Vagina (tissue), 2 donors: ENCODE measurements at regions not wholly inside any gene's neighbourhood (a gene's known extent, or its start where the extent isn't known, plus 50 kb on each side); places are given as distances from the start of the nearest gene placed in this dataset. TPM values are rescaled to one million over a fixed set of nuclear protein-coding genes. Genes with fewer than 3 reads are reported as not detected.

Experiments
- DNase-seq, 2 donors: peaks; one replicate each; pipeline ENCODE4 v3.0.0-alpha.2; 2017; ENCODE audit errors: extremely low spot score in 2 of 2
- H3K27ac ChIP-seq: fragments of 200-600 bp; sonication (generic); one replicate; pipeline ENCODE4 v1.5.1; 2019
- H3K27me3 ChIP-seq: fragments of 200-600 bp; sonication (generic); one replicate; pipeline ENCODE4 v1.5.1; 2019
- H3K36me3 ChIP-seq, 2 donors: fragments of 200-600 bp; sonication (generic); one replicate each; pipeline ENCODE4 v1.5.1; 2017 to 2019
- H3K4me1 ChIP-seq: fragments of 200-600 bp; sonication (generic); one replicate; pipeline ENCODE4 v1.5.1; 2019
- H3K4me3 ChIP-seq, 2 donors: fragments of 200-600 bp; sonication (generic); 1 replicate in 1 of 2; 2 replicates in 1 of 2; pipeline ENCODE4 v1.5.1; 2016 to 2019
- H3K9me3 ChIP-seq: fragments of 200-600 bp; sonication (generic); one replicate; pipeline ENCODE4 v1.5.1; 2019
- CTCF ChIP-seq, 3 experiments: fragments of 450-650 bp in 2 of 3; fragments of 200-600 bp in 1 of 3; sonication (generic) in 1 of 3; IDR thresholded peaks; one replicate each; pipeline ENCODE4 v1.5.1; 2017 to 2019; ENCODE audit warnings: antibody characterized with exemption in 3 of 3, mild to moderate bottlenecking in 2 of 3, moderate library complexity in 2 of 3
- POLR2A ChIP-seq, 2 donors: fragments of 450-650 bp; IDR thresholded peaks; one replicate each; pipeline ENCODE4 v1.6.1; 2017; ENCODE audit warnings: antibody characterized with exemption in 2 of 2, mild to moderate bottlenecking in 2 of 2, moderate library complexity in 2 of 2
- POLR2AphosphoS5 ChIP-seq, 2 donors: sonication (generic); formaldehyde crosslinking; IDR thresholded peaks; one replicate each; pipeline ENCODE4 v1.9.0; 2017; ENCODE audit warnings: antibody characterized with exemption in 2 of 2, mild to moderate bottlenecking in 2 of 2, low read depth in 1 of 2; ENCODE audit not compliant: insufficient read depth in 1 of 2
- intact Hi-C: fragments of 100-400 bp; cut with DNase I; formaldehyde crosslinking; loops from one replicate; pipeline ENCODE4 v1.15.1; 2023
- microRNA-seq: library from miRNA; unstranded; fragments of <30 nt; microRNA quantifications from one replicate; pipeline ENCODE4, GENCODE V29; 2017; ENCODE audit warnings: borderline number of aligned reads, borderline replicate concordance
- small RNA-seq: library from RNA; depleted of rRNA; stranded (forward); fragments of <200 nt; gene quantifications from one replicate; pipeline ENCODE3, GENCODE V24; 2016

- intact Hi-C loops = no loop called here
- no peak overlapping the region for H3K4me3 ChIP-seq
- no peak overlapping the region for H3K27ac ChIP-seq
- no peaks in the 10 kb centered on the region for H3K9me3 ChIP-seq
- no peaks in the 10 kb centered on the region for H3K36me3 ChIP-seq
- H3K4me1 ChIP-seq = no peaks in the 10 kb centered on the region
- no peaks in the 10 kb centered on the region for H3K27me3 ChIP-seq
- DNase-seq = no peak
- no peak for TF ChIP-seq CTCF (IDR thresholded peaks at IDR 0.05)
- no peak for TF ChIP-seq POLR2A (IDR thresholded peaks at IDR 0.05)
- TF ChIP-seq POLR2AphosphoS5 (IDR thresholded peaks at IDR 0.05; ENCODE audit: insufficient read depth in 1 of 2, low read depth in 1 of 2) = no peak
Measured at GRCh38 chr3:96755519-96755918, 58.9 kb upstream of the EPHA6 start.

- no peak overlapping the region for H3K27ac ChIP-seq
- H3K27me3 ChIP-seq = no peaks in the 10 kb centered on the region
- no peak for TF ChIP-seq POLR2A (IDR thresholded peaks at IDR 0.05)
- TF ChIP-seq CTCF (IDR thresholded peaks at IDR 0.05) = no peak
- no peak for TF ChIP-seq POLR2AphosphoS5 (IDR thresholded peaks at IDR 0.05; ENCODE audit: insufficient read depth in 1 of 2, low read depth in 1 of 2)
- DNase-seq = no peak
- H3K36me3 ChIP-seq = no peaks in the 10 kb centered on the region
- intact Hi-C loops = no loop called here
- no peak overlapping the region for H3K4me3 ChIP-seq
- no peaks in the 10 kb centered on the region for H3K4me1 ChIP-seq
- no peaks in the 10 kb centered on the region for H3K9me3 ChIP-seq
Measured at GRCh38 chr3:96756516-96756915, 57.9 kb upstream of the EPHA6 start.

GRCh38 chr3:96760956-96761355 is 53.4 kb upstream of the EPHA6 start:
- intact Hi-C loops = no loop called here
- Histone ChIP-seq H3K4me3 (no peak overlapping the region), H3K36me3 (no peaks in the 10 kb centered on the region), H3K27me3 (no peaks in the 10 kb centered on the region), H3K9me3 (no peaks in the 10 kb centered on the region), H3K4me1 (no peaks in the 10 kb centered on the region), H3K27ac (no peak overlapping the region)
- TF ChIP-seq POLR2A (IDR thresholded peaks at IDR 0.05) (no peak), POLR2AphosphoS5 (IDR thresholded peaks at IDR 0.05; ENCODE audit: insufficient read depth in 1 of 2, low read depth in 1 of 2) (no peak), CTCF (IDR thresholded peaks at IDR 0.05) (no peak)
- no peak for DNase-seq

Small RNA genes lying in the stretch of these regions (microRNA-seq; reads per million reads assigned to microRNA genes)
- not detected for gene MIR8060

Small RNA genes lying in the stretch of these regions (small RNA-seq; reads per million reads assigned to genes)
- gene MIR8060 = not detected
- gene RNU6-1094P = not detected
